Activated CD4-positive, alpha-beta T cell treated with anti-CD3 and anti-CD28 coated beads, Interleukin-10, Interleukin-2, amounts not matched to agents 100 ng/mL and 50 ng/mL, durations not matched to agents 16 hours and 8 hours (primary cell): ENCODE measurements at regions not wholly inside any gene's neighbourhood (a gene's known extent, or its start where the extent isn't known, plus 50 kb on each side); places are given as distances from the start of the nearest gene placed in this dataset.
A peak's percentile ranks its signal among the peaks of the same experiment; 100 is the strongest.
"Not testable (repeated sequence)": the region's sequence is repeated elsewhere in the genome, so short reads cannot be mapped to it uniquely, and the experiment has no call there.

Experiments used
- DNase-seq: peaks from one replicate; pipeline ENCODE4 v3.0.0-alpha.2; 2020

GRCh38 chr22:25492841-25493734 lies 71.4 kb upstream of the GRK3 start:
- DNase-seq = no peak

- no peak for DNase-seq
These were observed 70.7 kb upstream of the GRK3 start for GRCh38 chr22:25493794-25494193.

GRCh38 chr22:25494774-25495173 lies 69.7 kb upstream of the GRK3 start:
- DNase-seq = peak; percentile 18

GRCh38 chr22:25495285-25495684 lies 69.2 kb upstream of the GRK3 start:
- no peak for DNase-seq

GRCh38 chr22:25496396-25497064 lies 67.9 kb upstream of the GRK3 start:
- no peak for DNase-seq

GRCh38 chr22:25497181-25497641 lies 67.3 kb upstream of the GRK3 start:
- DNase-seq = no peak

- DNase-seq = no peak
These were observed 66.8 kb upstream of the GRK3 start for GRCh38 chr22:25497716-25498115.

- DNase-seq = not testable (repeated sequence)
These were observed 63.8 kb upstream of the GRK3 start for GRCh38 chr22:25500671-25501070.

GRCh38 chr22:25504017-25504416 lies 60.5 kb upstream of the GRK3 start:
- DNase-seq = not testable (repeated sequence)

- DNase-seq = no peak
These were observed 56.3 kb upstream of the GRK3 start for GRCh38 chr22:25508161-25508560.

- no peak for DNase-seq
These were observed 55.6 kb upstream of the GRK3 start for GRCh38 chr22:25508761-25509321.

- no peak for DNase-seq
These were observed 55.1 kb upstream of the GRK3 start for GRCh38 chr22:25509374-25509791.

- no peak for DNase-seq
These were observed 53.6 kb upstream of the GRK3 start for GRCh38 chr22:25510876-25511275.

- no peak for DNase-seq
These were observed 52.8 kb upstream of the GRK3 start for GRCh38 chr22:25511725-25512124.

- DNase-seq = no peak
These were observed 49.9 kb upstream of the GRK3 start for GRCh38 chr22:25514436-25515180.
